Stimulated activated CD8-positive, alpha-beta memory T cell treated with anti-CD3 and anti-CD28 coated beads, Interleukin-7, amount 100 ng/mL, for 4 hours (primary cell): ENCODE measurements at regions not wholly inside any gene's neighbourhood (a gene's known extent, or its start where the extent isn't known, plus 50 kb on each side); places are given as distances from the start of the nearest gene placed in this dataset.
"Not testable (repeated sequence)": the region's sequence is repeated elsewhere in the genome, so short reads cannot be mapped to it uniquely, and the experiment has no call there.

ENCODE experiments used
- DNase-seq, 2 donors: peaks; one replicate each; pipeline ENCODE4 v3.0.0-alpha.2; 2020; ENCODE audit warnings: low read depth in 2 of 2

DNA sequence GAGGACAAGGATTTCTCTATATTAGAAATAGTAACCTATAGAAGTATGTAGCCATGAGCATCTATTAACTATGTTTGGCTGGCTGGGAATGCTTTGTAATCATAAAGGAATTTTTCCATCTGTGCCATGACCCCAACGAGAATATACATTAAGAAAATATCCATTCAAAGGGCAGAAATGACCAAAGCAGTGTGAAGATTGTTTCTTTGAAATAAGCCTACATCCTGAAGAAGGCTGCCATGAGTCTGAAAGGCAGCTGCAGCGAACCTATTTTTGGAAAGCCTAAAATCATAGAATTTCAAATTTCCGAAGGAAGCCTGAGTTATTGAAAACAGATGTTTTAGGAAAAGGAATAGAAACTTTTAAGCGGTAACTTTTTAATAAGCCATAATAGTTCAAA is 244.2 kb upstream of the FOXK1 start:
- no peak for DNase-seq

DNA sequence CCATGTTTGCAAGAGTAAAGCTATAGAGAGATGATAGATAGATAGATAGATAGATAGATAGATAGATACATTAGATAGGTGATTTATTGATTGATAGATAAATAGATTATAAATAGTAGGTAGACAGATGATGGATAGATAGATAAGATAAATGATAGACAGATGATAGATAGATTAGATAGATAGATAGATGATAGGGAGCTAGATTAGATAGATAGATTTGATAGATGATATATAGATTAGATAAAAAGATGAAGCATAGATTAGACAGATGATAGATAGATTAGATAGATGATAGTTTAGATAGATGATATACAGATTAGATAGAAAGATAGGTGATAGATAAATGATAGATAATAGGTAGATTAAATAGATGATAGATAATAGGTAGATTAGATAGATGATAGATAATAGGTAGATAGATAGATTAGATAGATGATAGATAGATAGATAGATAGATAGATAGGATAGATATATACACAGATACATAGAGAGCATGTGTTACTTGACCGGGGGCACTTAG is 243.3 kb upstream of the FOXK1 start:
- DNase-seq = no peak

DNA sequence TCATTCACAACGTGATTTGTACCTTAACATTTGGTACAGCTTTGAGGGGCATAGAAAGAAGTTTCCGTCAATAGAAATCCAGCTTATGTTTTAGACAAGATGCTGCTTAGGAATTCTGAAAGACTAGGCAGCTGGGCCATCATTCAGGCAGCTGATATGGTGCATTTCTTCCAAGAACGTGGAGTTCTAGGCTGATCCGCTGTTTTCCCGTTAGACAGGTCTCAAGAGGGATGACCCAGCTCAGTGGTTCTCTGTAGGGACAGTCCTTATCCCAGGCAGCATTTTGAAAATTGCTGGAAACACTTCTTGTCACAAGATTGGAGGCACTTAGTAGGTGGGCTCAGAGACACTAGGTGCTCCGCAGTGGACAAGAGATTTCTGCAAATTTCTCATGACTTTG is 242.7 kb upstream of the FOXK1 start:
- no peak for DNase-seq

DNA sequence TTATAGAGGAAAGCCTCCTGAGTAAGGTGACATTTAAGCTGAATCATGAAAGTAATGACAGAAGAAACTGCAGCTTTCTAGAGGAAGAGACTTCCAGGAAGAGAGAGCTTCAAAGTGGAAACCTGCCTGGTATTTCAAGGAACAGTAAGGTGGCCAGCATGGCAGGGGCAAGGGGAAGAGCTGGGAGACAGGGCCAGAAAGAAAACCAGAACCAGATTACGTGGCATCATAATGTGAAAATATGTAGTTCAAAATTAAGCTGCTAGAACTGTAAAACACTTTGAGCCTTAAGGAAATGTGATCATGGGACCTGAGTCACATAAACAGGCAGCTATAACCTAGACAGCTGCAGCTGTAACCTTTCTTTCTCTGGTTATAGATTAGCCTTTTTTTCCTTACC is 238.0 kb upstream of the FOXK1 start:
- DNase-seq = no peak

DNA sequence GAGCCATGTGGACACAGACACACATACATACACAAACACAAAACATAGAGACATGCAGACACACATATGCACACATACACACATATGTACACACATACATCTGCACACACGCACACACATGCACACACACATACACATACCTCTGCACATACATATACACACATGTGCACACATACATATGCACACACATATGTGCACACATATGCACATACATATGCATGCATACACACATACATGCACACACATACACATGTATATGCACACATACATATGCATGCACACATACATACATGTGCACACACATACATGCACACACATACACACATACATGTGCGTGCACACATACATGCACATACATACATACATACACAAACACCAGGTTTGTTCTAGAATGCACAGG is 236.3 kb upstream of the FOXK1 start:
- no peak for DNase-seq

DNA sequence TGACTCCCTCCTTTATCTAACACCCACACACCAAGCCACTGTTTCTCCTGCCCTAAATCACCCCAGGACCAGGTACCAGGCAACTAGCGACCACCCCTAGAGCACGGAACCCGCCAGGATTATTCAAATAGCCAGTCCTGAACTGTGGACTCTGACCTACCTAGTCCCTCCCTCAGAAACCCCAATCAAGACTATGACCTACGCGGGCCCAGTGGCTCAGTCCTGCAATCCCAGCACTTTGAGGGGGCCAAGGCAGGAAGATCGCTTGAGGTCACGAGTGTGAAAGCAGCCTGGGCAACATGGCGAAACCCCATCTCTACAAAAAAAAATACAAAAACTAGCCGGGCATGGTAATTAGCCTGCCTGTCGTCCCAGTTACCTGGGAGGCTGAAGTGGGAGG is 232.8 kb upstream of the FOXK1 start:
- DNase-seq = no peak

DNA sequence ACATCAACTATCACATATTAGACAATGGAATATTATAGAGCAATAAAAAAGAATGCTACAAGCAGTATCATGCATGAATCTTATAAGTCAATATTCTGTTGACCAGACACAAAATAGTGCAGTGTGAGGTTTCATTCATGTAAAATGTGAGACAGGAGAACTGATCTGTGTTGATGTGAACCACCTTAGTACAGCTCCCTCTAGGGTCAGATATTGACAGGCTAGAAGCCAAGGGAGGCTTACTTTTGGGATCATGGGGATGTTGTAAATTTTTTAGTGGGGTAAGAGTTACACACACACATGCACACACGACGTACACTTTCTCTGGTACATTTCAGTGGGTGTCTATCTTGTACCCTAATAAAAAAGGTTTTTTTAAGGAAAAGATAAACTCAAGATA is 231.6 kb upstream of the FOXK1 start:
- no peak for DNase-seq

DNA sequence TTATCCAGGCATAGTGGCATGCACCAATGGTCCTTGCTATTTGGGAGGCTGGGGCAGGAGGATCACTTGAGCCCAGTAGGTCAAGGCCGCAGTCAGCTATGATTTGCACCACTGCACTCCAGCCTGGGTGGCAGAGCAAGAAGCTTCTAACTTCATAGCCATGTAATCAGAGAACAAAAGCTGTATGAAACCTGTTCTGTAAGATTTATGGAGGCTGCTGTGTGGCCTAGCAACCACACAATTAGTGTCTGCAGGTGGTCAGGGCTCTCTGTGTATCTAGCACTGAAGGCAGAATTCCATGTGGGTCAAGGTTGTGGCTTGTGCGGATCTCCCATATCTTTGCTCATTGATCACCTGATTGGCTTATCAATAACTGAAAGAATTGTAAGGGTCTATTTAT is 221.5 kb upstream of the FOXK1 start:
- DNase-seq = no peak

DNA sequence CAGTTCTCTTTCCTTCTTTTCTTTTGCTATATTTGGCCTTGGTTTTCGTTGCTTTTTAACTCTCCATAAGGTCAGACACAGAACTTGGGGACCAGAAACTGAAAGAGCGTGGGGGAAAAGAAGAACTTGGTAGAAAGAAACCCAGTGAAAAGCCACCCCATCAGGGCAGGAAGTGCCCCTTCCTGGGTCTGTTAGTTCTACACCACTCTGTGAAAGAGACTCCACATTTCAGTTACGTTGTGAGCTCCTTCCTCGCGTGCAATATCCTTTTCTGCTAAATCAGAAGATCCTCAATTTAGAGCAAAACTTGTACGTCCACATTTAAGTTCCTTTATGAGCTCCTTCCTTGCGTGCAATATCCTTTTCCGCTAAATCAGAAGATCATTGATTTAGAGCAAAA is 220.6 kb upstream of the FOXK1 start:
- DNase-seq = no peak

DNA sequence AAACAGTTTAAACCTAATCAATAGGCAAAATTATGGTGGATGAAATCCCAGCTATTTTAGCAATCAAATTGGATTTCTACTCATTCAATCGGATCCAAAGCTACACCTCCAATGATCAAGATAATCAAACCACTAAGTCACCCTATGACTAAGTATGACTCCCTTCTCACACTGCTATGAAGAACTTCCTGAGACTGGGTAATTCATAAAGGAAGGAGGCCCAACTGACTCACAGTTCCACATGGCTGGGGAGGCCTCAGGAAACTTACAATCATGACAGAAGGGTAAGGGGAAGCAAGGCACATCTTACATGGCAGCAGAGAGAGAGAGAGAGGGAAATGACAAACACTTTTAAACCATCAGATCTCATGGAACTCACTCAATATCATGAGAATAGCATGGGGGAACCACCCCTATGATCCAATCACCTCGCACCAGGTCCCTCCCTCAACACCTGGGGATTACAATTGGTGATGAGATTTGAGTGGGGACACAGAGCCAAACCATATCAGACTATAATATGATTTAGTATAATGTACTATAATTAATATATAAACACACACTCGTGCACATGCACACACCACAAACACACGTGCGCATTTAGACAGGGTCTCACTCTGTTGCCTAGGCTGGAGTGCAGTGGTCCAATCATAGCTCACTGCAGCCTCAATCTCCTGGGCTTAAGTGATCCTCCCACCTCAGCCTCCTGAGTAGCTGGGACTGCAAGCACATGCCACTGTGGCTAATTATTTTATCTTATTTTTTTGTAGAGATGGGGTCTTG is 213.6 kb upstream of the FOXK1 start:
- no peak for DNase-seq

DNA sequence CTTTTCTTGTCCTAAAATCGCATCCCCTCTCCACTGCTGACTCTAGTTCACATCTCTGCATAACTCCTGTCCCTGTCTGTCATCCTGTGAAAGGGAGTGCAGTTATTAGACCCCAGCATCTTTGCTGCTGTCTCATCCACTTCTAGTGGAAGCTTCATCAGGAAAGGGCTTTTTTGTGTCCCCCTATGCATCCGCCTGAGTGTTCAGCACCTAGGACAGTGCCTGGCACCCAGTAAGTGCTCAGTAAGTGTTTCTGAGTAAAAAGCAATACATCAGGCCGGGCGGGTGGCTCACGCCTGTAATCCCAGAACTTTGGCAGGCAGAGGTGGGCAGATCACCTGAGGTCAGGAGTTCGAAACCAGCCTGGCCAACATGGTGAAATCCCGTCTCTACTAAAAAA is 211.8 kb upstream of the FOXK1 start:
- DNase-seq = no peak

DNA sequence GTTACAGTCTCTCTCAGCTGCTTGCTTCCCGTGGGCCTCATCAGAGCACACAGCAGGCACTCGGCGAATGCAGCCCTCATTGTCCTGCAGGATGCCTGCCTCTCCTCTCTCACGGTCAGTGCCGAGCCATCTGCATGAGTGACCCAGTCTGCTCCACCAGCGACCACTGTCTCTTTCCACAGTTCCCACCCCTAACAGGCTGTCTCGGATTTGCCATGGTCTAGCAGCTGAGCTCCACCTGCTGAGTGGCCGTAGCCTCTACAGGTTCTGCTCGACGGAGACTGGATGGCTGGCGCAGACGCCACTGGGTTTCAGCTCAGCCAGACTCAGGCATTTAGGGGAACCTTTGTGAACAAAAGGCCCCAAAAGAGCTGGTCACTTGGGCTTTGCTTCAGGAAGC is 209.4 kb upstream of the FOXK1 start:
- no peak for DNase-seq

DNA sequence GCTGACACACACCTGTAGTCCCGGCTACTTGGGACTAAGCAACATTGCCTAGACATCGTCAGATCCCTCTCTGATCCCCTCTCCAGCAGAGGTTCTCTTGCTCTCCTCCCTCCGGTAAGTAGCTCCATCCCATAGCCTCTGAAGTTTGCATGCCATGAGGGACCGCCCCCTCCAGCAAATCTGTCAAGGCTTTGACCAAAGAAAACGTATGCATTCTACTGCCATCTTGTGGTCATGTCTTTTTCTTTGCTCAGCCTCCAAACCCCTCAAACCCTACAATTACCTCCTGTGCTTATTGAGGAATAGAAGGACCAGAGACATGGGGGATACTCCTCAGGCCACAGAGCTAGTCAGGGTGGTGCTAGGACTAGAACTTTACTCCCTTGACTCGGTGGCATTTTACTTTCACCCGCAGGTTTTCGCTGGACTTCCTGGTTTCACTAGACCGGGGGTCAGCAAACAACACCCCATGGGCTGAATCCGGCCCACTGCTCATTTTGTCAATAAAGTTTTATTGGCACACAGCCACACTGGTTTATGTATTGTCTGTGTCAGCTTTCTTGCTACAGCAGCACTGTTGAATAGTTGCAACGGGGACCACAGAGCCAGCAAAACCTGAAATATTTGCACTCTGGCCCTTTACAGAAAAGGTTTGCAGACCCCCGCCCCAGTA is 202.6 kb upstream of the FOXK1 start:
- no peak for DNase-seq

DNA sequence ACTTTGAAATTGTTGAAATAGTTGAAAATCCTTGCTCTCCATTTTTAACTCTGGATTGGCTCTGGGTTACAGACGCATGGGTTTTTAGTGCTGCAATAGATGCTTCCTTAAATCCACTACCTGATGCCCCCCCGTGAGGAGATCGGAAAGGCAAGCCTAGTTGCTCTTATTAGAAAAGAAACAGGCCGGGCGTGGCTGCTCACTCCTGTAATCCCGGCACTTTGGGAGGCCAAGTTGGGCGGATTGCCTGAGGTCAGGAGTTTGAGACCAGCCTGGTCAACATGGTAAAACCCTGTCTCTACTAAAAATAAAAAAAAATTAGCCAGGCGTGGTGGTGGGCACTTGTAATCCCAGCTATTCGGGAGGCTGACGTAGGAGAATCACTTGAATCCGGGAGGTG is 202.0 kb upstream of the FOXK1 start:
- not testable (repeated sequence) for DNase-seq

DNA sequence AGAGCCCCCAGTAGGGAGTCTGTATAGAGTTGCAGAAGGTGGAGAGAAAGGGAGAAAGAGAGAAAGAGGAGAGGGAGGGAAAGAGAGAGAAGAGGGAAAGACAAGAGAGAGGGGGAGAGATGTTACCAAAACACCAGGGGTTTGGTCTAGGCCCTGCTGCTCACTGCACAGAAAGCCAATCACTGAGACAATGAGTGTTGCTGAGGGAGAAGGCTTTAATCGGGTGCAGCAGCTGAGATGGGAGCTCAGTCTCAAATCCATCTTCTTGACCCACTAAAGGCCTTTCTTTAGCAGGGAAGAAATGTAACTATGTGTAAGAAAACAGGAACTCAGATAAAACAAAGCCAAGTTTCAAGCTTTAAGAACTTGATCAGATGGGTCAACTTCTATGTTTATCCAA is 198.2 kb upstream of the FOXK1 start:
- DNase-seq = no peak

DNA sequence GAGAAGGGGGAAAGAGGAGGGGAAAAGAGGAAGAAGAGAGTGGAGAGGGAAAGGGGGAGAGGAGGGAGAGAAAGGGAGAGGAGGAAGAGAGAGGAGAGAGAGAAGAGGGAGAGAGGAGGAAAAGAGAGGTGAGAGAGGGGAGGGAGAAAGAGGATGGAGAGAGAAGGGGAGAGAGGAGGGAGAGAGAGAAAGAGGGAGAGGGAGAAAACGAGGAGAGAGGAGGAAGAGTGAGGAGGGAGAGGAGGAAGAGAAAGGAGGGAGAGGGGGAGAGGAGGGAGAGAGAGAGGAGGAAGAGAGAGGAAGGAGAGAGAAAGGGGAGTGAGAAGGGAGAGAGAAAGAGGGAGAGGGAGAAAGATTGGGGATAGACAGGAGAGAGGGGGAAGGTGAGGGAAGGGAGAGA is 197.6 kb upstream of the FOXK1 start:
- no peak for DNase-seq

DNA sequence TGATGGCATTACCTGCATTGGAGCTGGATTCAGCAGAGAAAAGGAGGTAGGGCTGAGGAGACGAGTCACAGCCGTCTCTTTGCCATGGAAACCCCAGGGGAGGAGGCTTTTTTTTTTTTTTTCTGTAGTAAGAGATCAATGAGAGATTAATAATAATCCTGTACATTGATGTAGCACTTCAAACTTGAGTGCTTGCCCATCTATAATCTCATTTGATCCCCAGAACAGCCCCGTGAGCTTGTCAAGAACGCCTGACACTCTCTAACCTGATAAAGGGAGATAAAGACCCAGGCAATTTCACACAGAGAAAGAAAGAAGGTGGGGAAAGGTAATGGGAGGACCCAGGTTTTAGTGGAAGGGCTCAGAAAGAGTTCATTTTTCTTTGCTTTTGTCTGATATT is 195.2 kb upstream of the FOXK1 start:
- DNase-seq = no peak

DNA sequence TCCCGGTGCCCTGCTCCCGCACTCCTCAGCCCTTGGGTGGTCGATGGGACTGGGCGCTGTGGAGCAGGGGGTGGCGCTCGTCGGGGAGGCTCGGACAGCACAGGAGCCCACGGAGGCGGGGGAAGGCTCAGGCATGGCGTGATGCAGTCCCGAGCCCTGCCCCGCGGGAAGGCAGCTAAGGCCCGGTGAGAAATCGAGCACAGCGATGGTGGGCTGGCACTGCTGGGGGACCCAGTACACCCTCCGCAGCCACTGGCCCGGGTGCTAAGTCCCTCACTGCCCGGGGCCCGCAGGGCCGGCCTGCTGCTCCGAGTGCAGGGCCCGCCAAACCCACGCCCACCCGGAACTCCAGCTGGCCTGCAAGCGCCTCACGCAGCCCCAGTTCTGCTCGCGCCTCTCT is 185.2 kb upstream of the FOXK1 start:
- not testable (repeated sequence) for DNase-seq

DNA sequence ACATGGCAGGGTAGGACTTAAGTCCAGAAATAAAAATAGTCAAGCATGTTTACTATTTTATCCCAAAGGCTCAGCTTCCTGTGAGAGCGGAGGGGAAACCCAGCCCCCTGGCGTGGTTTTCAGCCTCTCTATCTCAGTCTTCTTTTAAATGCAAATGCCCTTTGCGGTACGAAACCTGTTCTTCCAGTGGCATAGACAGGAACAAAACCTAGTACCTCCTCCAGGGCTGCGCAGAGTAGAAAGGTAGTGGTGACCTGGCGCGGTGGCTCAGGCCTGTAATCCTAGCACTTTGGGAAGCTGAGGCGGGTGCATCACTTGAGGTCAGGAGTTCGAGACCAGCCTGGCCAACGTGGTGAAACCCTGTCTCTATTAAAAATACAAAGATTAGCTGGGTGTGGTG is 181.3 kb upstream of the FOXK1 start:
- DNase-seq = no peak

DNA sequence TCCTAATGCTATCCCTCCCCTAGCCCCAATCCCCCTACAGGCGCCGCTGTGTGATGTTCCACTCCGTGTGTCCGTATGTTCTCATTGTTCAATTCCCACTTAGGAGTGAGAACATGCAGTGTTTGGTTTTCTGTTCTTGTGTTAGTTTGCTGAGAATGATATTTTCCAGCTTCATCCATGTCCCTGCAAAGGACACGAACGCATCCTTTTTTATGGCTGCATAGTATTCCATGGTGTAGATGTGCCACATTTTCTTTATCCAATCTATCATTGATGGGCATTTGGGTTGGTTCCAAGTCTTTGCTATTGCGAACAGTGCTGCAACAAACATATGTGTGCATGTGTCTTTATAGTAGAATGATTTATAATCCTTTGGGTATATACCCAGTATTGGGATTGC is 174.2 kb upstream of the FOXK1 start:
- DNase-seq = not testable (repeated sequence)

DNA sequence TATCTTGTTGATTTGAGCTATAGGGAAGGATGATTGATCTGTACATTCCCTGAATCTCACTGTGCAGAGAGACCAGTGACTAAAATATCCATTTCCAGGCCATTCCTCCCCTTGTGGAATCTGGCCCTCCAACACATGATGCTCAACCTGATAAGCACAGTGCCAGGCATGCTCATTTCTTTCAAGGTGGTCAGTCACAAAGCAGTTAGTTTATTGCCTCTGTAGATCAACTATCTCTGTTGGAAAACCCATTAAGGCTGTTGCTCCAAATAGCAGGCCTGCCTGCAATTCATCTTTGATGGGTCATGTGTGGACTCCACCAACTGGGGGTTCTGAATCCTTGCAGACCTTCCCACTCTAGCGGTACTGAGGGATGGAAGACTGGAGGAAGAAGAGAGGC is 168.6 kb upstream of the FOXK1 start:
- DNase-seq = no peak

DNA sequence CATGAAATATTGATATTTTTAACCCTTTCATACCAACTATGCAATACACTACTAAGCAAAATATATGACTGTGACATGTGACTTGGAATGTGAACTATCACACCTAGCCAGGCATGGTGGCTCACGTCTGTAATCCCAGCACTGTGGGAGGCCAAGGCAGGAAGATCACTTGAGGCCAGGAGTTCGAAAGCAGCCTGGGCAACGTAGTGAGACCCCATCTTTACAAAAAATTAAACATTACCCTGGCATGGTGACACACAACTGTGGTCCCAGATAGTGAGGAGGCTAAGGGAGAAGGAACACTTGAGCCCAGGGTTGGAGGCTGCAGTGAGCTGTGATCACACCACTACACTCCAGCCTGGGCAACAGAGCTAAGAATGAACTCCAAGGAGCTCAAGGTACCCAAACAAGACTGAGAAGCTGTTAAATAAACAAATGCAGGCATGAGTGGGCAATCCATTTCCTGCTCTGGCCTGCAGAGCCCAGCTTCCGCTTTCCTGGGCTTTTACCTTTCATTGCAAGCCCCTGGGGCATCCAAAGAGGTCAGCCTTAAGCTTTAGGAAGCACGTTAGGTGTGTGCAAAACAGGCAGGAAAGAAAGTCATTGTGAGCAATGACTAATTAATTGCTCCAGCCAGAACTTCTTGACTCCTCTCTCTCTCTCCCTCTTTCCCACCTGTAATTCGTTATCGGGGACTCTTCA is 162.1 kb upstream of the FOXK1 start:
- DNase-seq = no peak

DNA sequence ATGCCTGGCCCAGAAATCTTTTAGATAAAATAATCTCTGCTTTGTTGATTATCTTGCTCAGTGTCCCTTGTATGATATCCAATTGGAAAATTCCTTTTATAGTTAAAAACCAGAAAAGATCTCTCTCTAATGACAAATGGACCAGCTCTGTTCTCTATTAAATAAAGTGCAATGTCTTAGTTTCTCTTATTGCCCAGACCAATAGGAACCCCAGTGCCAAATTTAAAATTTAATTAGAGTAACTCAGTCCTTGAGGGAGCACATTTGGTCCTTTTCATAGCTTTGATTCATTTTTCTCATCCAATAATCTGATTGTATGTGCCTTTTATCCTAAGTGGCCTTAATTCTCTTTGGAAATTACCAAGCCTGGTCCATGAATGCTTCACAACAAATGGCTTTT is 158.9 kb upstream of the FOXK1 start:
- no peak for DNase-seq
